ENCODE measurements at regions not wholly inside any gene's neighbourhood (a gene's known extent, or its start where the extent isn't known, plus 50 kb on each side); places are given as distances from the start of the nearest gene placed in this dataset.

DNA sequence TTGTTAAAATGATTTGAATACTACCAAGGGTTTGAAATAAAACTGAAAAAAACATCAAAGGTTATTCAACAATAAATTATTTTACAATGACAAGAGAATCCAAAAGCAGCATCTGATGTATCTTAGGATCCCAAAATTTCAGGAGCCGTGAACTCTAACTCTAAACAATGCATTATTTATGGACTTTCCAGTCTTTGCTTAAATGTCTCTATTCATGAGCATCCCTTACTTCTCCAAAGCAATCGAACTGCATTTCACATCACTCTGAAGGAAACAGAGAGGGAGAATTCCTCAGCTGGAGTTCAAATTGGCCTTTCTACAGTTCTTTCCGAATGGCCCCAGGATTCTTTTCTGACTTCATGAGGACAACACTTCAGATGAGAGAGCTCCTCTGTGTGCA, 229.1 kb downstream of the CBLN4 start:
- TF ChIP-seq, protein P1, sequence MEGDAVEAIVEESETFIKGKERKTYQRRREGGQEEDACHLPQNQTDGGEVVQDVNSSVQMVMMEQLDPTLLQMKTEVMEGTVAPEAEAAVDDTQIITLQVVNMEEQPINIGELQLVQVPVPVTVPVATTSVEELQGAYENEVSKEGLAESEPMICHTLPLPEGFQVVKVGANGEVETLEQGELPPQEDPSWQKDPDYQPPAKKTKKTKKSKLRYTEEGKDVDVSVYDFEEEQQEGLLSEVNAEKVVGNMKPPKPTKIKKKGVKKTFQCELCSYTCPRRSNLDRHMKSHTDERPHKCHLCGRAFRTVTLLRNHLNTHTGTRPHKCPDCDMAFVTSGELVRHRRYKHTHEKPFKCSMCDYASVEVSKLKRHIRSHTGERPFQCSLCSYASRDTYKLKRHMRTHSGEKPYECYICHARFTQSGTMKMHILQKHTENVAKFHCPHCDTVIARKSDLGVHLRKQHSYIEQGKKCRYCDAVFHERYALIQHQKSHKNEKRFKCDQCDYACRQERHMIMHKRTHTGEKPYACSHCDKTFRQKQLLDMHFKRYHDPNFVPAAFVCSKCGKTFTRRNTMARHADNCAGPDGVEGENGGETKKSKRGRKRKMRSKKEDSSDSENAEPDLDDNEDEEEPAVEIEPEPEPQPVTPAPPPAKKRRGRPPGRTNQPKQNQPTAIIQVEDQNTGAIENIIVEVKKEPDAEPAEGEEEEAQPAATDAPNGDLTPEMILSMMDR (conservative IDR thresholded peaks at IDR 0.05), result no peak
- TF ChIP-seq ZFX (IDR thresholded peaks at IDR 0.05), result no peak
